Gastrocnemius medialis (tissue), 4 donors: ENCODE measurements at regions not wholly inside any gene's neighbourhood (a gene's known extent, or its start where the extent isn't known, plus 50 kb on each side); places are given as distances from the start of the nearest gene placed in this dataset.
A peak's percentile ranks its signal among the peaks of the same experiment; 100 is the strongest.

Experiments
- POLR2A ChIP-seq, 2 donors: fragments of 450-650 bp; IDR thresholded peaks; one replicate each; pipeline ENCODE4 v1.6.1; 2017; ENCODE audit warnings: antibody characterized with exemption in 2 of 2, mild to moderate bottlenecking in 2 of 2, moderate library complexity in 2 of 2
- TF ChIP-seq, protein P1 (sequence below), 5 experiments: fragments of 450-650 bp in 3 of 5; fragments of 200-600 bp in 2 of 5; sonication (generic) in 2 of 5; IDR thresholded peaks in 4 of 5; conservative IDR thresholded peaks in 1 of 5; 1 replicate in 4 of 5; 2 replicates in 1 of 5; pipeline ENCODE4 v1.5.1; 2016 to 2019; ENCODE audit warnings: antibody characterized with exemption in 5 of 5, mild to moderate bottlenecking in 3 of 5, moderate library complexity in 3 of 5

DNA sequence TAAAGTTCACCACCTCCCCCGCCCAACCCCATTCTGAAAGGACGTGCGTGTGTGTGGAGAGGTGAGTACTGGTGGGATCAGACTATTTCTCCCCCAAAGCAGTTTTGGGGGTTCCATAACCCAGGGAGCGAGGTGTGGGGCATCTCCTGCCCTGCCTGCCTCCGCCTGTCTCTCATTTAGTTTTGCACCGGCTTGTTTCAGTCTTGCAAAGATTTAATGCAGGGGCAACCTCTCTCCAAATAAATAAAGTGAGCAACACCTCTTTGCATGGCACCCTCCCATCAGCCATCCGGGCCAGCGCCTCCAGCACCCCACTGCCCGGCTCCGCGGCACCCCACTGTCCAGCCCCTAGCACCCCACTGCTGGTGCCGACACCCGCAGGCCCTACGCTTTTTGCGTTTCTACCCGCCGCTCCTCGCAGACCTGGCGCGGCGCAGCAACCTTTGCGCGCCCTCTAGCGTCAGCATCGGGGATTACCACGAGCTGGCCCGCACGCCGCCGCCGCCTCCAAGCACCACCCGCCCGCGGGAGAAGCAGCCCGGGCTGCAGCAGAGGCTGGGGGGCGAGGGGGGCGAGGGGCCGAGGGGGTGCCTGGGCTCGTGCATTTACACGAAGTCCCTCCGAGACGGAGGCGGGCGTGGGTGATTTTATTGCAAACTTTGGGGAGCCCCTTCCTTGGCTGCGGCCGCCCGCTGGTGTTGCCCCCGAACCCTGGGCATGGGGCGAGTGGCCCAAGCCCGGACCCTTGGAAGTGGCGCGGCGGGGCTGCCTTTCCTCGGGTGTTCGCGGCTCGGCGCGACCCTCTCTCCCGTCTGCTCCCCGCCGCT, 55.8 kb upstream of the VRK1 start:
- TF ChIP-seq POLR2A (IDR thresholded peaks at IDR 0.05), result no peak
- TF ChIP-seq, protein P1, sequence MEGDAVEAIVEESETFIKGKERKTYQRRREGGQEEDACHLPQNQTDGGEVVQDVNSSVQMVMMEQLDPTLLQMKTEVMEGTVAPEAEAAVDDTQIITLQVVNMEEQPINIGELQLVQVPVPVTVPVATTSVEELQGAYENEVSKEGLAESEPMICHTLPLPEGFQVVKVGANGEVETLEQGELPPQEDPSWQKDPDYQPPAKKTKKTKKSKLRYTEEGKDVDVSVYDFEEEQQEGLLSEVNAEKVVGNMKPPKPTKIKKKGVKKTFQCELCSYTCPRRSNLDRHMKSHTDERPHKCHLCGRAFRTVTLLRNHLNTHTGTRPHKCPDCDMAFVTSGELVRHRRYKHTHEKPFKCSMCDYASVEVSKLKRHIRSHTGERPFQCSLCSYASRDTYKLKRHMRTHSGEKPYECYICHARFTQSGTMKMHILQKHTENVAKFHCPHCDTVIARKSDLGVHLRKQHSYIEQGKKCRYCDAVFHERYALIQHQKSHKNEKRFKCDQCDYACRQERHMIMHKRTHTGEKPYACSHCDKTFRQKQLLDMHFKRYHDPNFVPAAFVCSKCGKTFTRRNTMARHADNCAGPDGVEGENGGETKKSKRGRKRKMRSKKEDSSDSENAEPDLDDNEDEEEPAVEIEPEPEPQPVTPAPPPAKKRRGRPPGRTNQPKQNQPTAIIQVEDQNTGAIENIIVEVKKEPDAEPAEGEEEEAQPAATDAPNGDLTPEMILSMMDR (IDR thresholded peaks at IDR 0.05 in 4 of 5, conservative IDR thresholded peaks at IDR 0.05 in 1 of 5), result peak; percentile 49 to 86 (median 62)
